Lung (tissue), 11 donors: ENCODE measurements at regions not wholly inside any gene's neighbourhood (a gene's known extent, or its start where the extent isn't known, plus 50 kb on each side); places are given as distances from the start of the nearest gene placed in this dataset.

Experiments used
- ATAC-seq: fragments of 200-7000 bp; cut with Tn5 transposase; one replicate; pipeline ENCODE4 v1.9.1; 2020; ENCODE audit warnings: moderate number of reproducible peaks; ENCODE audit not compliant: insufficient read depth, low FRiP score
- DNase-seq, 3 donors: peaks; one replicate each; pipeline ENCODE4 v3.0.0-alpha.2; 2013 to 2017
- H3K27ac ChIP-seq, 2 donors: one replicate each; pipeline ENCODE4 v1.5.1; 2013; ENCODE audit warnings: mild to moderate bottlenecking in 2 of 2, moderate library complexity in 2 of 2, control low read depth in 1 of 2, inconsistent platforms in 1 of 2, low read depth in 1 of 2, low read length in 1 of 2
- H3K27me3 ChIP-seq, 3 donors: one replicate each; pipeline ENCODE4 v1.5.1; 2013; ENCODE audit warnings: low read length in 2 of 3; ENCODE audit not compliant: control insufficient read depth in 3 of 3, insufficient read depth in 3 of 3
- H3K36me3 ChIP-seq, 4 donors: one replicate each; pipeline ENCODE4 v1.5.1; 2013; ENCODE audit warnings: low read length in 4 of 4, mild to moderate bottlenecking in 1 of 4, moderate library complexity in 1 of 4; ENCODE audit not compliant: control insufficient read depth in 4 of 4, insufficient read depth in 4 of 4
- H3K4me1 ChIP-seq, 5 donors: one replicate each; pipeline ENCODE4 v1.5.1; 2013; ENCODE audit warnings: low read length in 5 of 5, mild to moderate bottlenecking in 2 of 5, moderate library complexity in 1 of 5; ENCODE audit not compliant: control insufficient read depth in 5 of 5, insufficient read depth in 5 of 5
- H3K4me3 ChIP-seq: one replicate; pipeline ENCODE4 v1.5.1; 2013; ENCODE audit warnings: mild to moderate bottlenecking, control low read depth, moderate library complexity
- H3K9ac ChIP-seq, 2 donors: one replicate each; pipeline ENCODE4 v1.5.1; 2013; ENCODE audit warnings: low read length in 2 of 2, control low read depth in 1 of 2; ENCODE audit not compliant: insufficient read depth in 1 of 2
- H3K9me3 ChIP-seq, 4 donors: one replicate each; pipeline ENCODE4 v1.5.1; 2013; ENCODE audit warnings: low read length in 3 of 4, mild to moderate bottlenecking in 1 of 4, moderate library complexity in 1 of 4; ENCODE audit not compliant: control insufficient read depth in 4 of 4, insufficient read depth in 3 of 4
- CTCF ChIP-seq: IDR thresholded peaks from 2 replicates; pipeline ENCODE4 v1.5.1; 2012; ENCODE audit warnings: mild to moderate bottlenecking; ENCODE audit errors: control extremely low read depth, extremely low read depth
- WGBS, 2 donors: extraction: QIAGEN DNeasy Blood & Tissue Kit; methylation state at CpG; one replicate each; pipeline ENCODE4 v1.1.7; 2013; 5-methylcytosine and 5-hydroxymethylcytosine counted together
- donor health status: control.
- donor health status: control.
- donor health status: Bipolar disorder and iron deficiency.
- donor health status: healthy.
- donor health status: DM: yes; HTN: yes; CAD: no.

DNA sequence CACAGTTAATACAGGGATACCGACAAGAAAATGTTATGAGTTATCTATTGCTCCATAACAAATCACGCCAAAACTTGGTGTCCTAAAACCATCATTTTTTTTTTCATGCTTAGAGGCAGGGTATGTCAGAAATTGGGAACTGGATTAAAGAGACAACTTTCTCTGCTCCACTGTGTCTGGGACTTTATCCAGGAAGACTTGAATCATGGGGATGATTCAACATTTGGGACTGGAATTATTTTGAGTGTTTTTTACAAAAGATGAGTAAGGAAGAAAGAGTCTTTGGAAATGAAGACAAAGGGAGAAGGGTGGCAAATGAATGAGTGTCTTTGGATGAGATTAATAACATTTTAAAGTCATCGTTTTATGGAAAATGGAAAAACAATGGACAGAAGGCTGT lies 1883.7 kb upstream of the C9orf72 start:
- H3K4me1 ChIP-seq: no peaks in the 10 kb centered on the region
- no peak overlapping the region for H3K27ac ChIP-seq
- ATAC-seq (no peak), DNase-seq (no peak)
- no peak overlapping the region for H3K9ac ChIP-seq
- 88 to 89% methylated on average over 3 of the region's 3 CpGs for WGBS, 2 donors
- H3K4me3 ChIP-seq: no peak overlapping the region
- no peak for TF ChIP-seq CTCF
- H3K27me3 ChIP-seq: no peaks in the 10 kb centered on the region
- no peaks in the 10 kb centered on the region for H3K36me3 ChIP-seq
- peaks cover 0 to 6% (median 1%) of the 10 kb centered on the region in 4 donors for H3K9me3 ChIP-seq

GRCh38 chr9:29475471-29475870 lies 1902.2 kb upstream of the C9orf72 start:
- TF ChIP-seq CTCF: no peak
- ATAC-seq: no peak
- 55 to 75% methylated on average over 1 of the region's 1 CpG for WGBS, 2 donors

DNA sequence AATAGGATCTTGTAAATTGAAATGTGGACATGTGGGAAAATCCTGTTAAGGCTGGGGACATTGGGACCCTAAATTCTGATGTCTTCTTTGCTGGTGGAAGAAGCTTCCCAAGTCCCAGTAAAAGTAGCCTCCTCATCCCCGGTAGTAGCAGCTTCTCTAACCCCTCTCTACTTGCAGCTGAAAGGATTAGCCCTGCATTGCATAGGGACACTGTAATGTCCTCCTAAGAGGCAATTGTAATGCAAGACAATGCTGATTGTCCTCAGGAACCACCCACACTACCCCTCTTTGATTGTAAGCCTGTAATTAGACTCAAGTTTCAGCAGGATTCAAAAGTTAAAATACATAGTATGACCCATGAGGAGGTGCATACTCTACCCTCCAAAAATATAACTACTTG lies 1938.4 kb upstream of the C9orf72 start:
- WGBS, 2 donors: 89 to 93% methylated on average over 1 of the region's 1 CpG
- Histone ChIP-seq H3K36me3 (no peaks in the 10 kb centered on the region), H3K9ac (no peak overlapping the region), H3K9me3 (no peaks in the 10 kb centered on the region), H3K4me1 (no peaks in the 10 kb centered on the region), H3K27ac (no peak overlapping the region), H3K4me3 (no peak overlapping the region), H3K27me3 (no peaks in the 10 kb centered on the region)
- no peak for TF ChIP-seq CTCF
- ATAC-seq: no peak
- no peak for DNase-seq

More at GRCh38 chr9:29475471-29475870, 1902.2 kb upstream of the C9orf72 start:
- no peak for DNase-seq
- Histone ChIP-seq H3K36me3 (no peaks in the 10 kb centered on the region), H3K27ac (no peak overlapping the region), H3K9me3 (peaks cover 0 to 7% (median 0%) of the 10 kb centered on the region in 4 donors), H3K4me3 (no peak overlapping the region), H3K27me3 (no peaks in the 10 kb centered on the region), H3K9ac (no peak overlapping the region), H3K4me1 (no peaks in the 10 kb centered on the region)

GRCh38 chr9:29514336-29514735 lies 1941.1 kb upstream of the C9orf72 start:
- no peak overlapping the region for H3K9ac ChIP-seq
- H3K9me3 ChIP-seq: no peaks in the 10 kb centered on the region
- no peak for TF ChIP-seq CTCF
- DNase-seq: no peak
- no peak overlapping the region for H3K4me3 ChIP-seq
- no peak overlapping the region for H3K27ac ChIP-seq
- peak; percentile 23 for ATAC-seq
- H3K27me3 ChIP-seq: no peaks in the 10 kb centered on the region
- no peaks in the 10 kb centered on the region for H3K36me3 ChIP-seq
- H3K4me1 ChIP-seq: no peaks in the 10 kb centered on the region
- WGBS, 2 donors: 60 to 69% methylated on average over 11 of the region's 11 CpGs
